ENCODE measurements at regions not wholly inside any gene's neighbourhood (a gene's known extent, or its start where the extent isn't known, plus 50 kb on each side); places are given as distances from the start of the nearest gene placed in this dataset.
"Not testable (repeated sequence)": the region's sequence is repeated elsewhere in the genome, so short reads cannot be mapped to it uniquely, and the experiment has no call there.

DNA sequence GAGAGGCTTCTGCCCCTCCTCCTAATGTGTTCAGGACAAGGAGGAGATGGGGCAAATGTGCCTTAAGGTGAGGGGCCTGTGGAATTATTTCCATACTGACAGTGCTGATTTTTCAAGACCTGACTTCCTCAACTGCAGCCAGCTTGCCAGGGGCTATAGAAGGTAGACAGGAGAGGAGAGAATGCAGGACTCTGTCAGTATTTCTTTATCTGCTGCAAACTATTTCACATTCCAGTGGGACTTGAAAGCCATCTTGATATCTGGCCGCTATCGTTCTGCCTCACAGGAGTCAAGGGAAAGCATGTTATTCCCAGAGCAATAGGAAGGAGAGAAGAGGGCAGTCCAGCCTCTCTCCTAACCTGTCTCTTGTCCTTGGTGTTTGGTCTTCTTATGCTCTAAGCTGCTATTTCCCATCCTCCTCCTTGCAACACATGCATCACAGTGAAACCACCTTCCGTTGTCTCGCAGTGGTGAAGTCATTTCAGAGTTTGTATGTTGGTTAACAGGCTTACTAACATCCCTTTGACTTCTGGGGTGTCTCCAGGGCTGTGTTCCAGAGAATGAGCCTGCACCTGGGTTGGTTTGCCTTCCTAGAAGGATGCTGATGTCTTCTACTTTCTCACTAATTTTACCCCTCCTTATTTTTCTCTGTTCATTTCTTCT is 95.1 kb upstream of the MRPS22 start:
- no peak for DNase-seq

DNA sequence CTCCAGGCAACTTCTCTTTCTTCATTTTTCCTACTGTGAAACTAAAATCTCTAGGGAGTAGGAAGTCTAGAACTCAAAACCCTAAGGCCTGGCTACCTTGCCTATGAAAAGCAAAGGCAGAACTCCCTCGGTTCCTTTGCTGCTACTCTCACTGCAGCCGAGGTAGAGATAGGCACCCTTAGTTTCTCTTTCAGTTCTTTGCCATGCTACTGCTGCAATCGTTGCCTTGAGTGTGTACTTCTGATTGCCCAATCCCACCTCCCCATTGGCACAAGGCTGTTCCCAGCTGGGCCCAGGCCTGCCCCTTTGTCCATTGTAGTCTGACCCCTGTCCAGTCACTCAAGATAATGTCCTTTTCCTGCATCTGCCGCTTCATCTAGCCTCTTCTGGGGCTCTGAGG is 92.3 kb upstream of the MRPS22 start:
- DNase-seq, result no peak

DNA sequence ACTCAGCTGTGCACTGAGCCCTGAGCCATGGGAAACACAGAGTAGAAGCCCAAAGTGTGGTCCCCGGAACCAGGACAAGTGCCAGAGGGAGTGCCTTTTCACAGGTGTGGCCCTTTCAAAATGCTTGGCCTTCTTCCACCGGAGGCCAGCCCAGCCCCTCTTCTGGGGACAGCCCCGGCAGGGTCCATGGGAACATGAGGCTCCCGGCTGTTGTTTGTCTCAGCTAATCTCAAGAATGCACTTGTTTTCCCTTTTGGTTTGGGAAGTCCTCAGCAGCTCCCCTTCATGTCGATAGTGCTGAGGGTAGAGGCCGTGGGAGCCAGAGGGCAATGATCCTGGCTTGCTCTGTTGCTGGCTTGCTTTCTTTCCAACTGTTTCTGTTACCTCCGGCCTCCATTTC is 91.1 kb upstream of the MRPS22 start:
- DNase-seq, result no peak

GRCh38 chr3:139258276-139258675 is 85.5 kb upstream of the MRPS22 start:
- no peak for DNase-seq

DNA sequence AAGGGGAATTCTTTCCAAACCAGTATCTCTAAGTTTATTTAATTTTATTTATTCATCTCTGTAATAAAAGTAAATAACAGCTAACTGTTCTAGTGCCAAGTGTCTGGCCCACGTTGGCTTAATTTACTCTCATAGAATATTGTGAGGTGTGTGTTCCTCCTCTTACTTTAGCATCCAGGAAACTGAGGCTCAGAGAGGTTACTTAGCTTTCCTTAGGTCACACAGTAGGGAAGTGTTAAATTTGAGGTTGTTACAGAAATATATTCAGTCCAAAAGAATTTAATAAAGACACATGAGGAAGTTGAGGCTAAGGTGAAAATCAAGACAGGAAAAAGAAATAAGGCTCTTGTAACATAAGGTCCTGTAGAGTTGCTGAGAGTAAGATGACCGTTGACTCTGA is 84.4 kb upstream of the MRPS22 start:
- DNase-seq, result no peak

DNA sequence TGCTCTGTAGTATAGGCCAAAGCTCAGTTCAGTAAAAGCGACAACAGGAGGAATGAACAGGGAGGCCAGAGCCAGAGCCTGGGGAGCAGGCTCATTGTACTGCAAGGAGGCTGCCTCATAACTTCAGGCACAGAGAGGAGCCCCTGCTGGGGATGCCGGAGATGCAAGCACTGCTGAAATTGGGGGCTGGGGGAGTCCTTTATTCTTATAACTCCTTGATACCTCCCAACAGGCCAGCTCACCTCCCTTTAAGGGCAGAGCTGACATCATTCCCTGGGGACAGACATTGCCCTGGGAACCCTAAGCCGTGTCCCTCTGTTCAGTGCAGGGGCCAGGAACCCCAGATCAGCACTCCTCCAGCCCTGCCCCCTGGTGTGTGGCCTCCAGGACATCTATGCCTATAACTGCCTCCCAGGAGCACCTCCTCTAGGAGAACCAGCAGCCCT is 83.8 kb upstream of the MRPS22 start:
- no peak for DNase-seq

GRCh38 chr3:139260793-139261736 is 82.8 kb upstream of the MRPS22 start:
- DNase-seq, result no peak

DNA sequence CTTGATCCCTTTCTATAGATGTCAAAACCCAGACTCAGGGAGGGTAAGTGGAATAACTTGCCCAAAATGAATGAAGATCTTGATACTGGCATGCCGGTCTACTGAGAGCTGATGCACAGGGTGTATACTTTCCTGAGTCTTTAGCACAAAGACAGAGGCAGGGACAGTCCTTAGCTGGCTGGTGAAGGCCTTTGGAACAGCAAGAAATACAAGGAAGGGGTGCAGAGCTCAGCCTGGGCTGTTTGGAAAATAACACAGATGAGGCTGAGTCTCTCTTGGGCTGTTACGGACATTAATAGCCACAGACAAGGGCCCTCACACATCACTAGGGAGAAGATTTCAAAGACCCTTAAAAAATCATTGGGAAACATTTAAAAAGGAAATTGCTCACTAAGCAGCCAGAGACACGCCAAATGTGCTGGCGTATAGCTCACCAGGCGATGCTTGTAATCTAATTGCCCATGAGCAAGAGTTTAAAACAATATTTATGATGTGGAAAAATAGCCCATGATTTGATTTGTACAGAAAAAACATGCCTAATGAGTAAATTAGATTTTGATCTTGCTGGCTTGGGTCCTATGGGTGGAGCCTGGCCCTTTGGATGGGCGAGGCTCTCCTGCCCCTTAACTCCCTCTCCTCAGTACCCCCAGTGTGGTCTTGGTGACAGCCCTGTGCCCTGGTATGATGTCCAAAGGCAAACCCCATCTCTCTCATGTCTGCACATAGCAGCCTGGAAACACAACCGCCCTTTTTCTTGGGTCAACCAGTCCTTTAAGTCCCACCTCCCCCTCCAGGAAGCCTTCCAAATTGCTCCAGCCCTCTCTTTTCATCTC is 81.8 kb upstream of the MRPS22 start:
- DNase-seq, result no peak

DNA sequence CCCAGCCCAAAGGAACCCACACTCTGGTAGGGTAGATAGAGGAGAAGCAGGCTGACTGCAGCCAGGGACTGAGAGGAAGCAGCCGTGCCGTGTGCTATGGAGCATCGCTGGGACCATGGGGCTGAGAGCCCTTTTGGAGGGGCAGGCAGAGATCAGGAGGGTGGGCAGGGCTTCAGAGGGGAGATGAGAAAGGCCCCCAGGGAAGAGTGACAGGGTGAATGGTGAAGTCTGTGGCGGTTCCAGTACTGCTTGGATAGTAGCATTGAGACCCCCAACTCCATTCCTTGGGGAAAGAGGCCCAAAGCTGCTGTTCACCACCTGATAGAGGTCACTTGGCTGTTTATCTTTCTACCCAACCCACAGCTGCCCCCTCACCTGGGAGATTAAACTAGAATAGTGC is 80.0 kb upstream of the MRPS22 start:
- DNase-seq, result no peak

DNA sequence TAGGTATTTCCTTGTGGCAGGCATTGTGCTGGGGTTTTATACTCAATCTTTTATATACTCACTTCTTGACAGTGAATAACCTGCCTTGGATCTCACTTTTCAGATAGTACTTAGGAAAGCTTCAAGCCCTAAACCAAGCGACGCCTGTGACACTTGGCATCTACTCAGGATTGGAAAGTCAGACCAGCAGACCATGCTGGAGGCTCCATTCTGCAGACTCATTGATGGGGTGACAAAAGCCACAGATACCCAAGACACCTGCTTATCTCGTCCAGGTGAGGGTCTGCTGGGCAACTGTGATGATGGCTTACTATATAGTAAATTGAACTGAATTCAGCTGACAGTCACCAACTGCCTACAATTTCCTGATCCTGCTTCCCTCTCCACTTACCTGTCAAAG is 79.4 kb upstream of the MRPS22 start:
- no peak for DNase-seq

GRCh38 chr3:139265131-139266016 is 78.4 kb upstream of the MRPS22 start:
- DNase-seq, result no peak

GRCh38 chr3:139267300-139268246 is 76.2 kb upstream of the MRPS22 start:
- DNase-seq, result no peak

GRCh38 chr3:139269984-139270383 is 73.8 kb upstream of the MRPS22 start:
- DNase-seq, result no peak

DNA sequence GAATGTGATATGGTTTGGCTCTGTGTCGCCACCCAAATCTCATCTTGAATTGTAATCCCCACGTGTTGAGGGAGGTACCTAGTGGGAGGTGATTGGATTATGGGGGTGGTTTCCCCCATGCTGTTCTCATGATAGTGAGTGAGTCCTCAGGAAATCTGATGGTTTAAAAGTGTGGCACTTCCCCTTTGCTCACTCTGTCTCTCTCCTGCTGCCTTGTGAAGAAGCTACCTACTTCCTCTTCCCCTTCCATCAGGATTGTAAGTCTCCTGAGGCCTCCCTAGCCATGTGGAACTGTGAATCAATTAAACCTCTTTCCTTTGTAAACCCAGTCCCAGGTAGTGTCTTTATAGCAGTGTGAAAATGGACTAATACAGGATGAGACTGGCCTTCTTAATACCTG is 73.2 kb upstream of the MRPS22 start:
- DNase-seq, result not testable (repeated sequence)

DNA sequence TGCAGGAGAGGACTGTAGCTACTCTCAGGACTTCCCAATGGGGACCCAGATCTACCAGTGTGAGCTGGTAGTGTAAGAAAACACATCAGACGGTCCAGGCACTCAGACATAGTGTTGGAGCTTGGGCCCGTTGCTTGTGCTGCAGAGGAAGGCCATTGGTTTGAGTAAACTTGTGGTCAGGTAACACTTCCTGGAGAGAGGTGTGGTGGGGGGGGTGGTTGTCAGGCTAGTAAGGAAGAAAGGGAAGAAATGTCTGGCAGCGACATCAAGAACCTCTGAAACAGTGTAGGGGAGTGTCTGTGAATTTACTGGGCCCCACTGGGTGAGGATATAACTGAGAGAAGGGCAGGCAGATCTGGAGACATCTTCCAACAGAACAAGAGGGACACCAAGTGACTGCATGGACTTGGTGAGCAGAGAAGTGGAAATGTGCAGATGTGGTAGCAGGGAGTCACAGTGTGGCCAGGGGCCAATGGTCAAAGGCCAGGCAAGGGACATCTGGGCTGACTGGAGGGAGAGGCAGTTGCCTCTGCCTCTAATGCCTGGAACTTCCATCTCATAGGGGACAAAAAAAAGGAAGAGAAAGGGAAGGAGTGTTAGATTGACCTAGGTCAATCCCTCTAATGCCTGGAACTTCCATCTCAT is 63.7 kb upstream of the MRPS22 start:
- DNase-seq, result no peak

DNA sequence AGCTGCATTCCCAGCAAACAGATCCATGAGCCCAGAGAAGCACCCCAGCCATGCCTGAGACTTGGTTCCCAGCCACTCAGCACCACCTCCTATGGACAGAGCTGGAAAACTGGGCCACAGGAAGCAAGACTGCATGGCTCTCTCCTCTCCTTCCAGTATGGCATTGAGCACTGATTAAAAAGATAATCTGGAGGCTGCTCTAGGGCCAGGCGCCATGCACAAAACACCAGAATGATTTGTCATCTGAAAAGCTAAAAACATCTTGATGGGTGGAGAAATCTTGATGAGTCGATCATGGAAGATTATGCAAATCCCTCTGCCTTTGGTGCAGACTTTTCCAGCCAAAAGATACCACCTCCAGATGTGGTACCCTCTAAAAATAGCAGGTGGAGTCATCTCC is 62.7 kb upstream of the MRPS22 start:
- peak; percentile 46 for DNase-seq

DNA sequence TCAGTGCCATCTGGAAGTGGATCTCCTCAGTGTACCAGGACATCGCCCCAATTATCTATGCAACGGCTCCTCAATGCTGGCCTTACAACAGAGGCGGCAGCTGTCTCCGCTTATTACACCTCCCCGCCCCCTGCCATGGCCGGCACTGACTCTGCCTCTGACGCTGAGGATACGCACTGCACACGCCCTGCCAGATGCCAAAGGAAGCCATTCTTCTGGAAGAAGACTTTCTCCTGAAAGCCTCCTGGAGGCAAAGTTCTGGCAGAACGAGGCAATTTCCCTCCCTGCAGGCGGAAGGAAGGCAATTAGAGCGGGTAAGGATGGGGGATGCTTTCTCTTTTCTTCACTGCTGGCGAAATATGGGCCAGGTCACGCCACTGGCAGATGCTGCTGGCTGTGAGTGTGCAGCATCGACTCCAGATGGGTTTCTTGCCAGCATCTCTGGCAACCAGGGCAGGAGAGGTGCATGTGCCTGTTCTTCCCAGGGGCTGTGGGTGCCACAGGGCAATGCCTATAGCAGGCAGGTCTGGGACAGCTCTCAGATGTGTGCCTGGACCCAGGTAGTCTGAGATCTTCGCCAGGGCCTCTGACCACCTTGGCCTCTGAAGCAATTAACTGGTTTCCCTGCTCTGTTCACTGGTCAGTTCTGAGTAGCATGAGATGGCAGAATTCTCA is 62.2 kb upstream of the MRPS22 start:
- peak; percentile 44 for DNase-seq

GRCh38 chr3:139283301-139283700 is 60.5 kb upstream of the MRPS22 start:
- no peak for DNase-seq

GRCh38 chr3:139284221-139284620 is 59.6 kb upstream of the MRPS22 start:
- DNase-seq, result no peak

DNA sequence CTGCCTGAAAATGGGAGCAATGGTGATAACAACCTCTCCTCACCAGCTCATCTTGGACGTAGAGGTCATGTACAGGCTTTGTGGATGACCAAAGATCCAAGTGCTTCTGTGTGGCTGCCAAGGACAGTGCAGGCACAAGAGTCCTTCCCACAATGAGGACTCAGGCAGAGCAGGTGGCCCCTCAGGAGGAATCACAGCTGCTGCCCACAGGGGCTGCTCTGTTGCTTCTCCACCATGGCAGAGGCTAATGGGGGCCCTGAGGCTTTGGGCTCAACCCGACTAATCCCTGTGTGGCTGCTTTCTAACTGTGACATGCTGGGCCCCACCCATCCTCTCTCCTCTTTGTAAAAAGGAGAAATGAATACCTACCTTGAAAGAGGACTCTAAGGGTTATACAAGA is 58.1 kb upstream of the MRPS22 start:
- DNase-seq, result no peak
